Pons (tissue), 1 donor: ENCODE measurements at regions not wholly inside any gene's neighbourhood (a gene's known extent, or its start where the extent isn't known, plus 50 kb on each side); places are given as distances from the start of the nearest gene placed in this dataset.
A peak's percentile ranks its signal among the peaks of the same experiment; 100 is the strongest.

Source experiments
- DNase-seq: peaks from one replicate; pipeline ENCODE4 v3.0.0-alpha.2; 2016; ENCODE audit warnings: low spot score

DNA sequence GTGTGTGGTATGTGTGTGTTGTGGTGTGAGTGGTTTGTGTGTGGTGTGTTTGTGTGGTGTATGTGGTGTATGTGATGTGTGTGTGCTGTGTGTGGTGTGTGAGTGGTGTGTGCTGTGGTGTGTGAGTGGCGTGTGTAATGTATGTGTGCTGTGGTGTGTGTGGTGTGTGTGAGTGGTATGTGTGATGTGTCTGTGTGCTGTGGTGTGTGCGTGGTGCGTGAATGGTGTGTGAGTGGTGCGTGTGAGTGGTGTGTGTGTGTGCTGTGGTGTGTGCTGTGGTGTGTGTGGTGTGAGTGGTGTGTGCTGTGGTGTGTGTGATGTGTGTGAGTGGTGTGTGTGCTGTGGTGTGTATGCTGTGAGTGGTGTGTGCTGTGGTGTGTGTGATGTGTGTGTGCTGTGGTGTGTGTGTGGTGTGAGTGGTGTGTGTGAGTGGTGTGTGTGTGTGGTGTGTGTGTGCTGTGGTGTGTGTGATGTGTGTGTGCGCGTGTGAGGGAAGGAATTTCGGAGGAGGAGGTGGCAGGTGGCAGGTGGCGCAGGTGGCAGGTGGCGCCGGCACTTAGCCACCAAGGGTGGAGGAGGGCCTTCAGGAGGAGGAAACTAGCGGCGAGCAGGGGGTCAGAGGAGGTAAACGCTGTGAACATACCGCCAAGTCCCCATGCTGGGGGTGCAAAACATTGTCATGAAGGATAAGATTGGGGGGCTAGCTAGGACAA, 191.8 kb downstream of the MELK start:
- no peak for DNase-seq

DNA sequence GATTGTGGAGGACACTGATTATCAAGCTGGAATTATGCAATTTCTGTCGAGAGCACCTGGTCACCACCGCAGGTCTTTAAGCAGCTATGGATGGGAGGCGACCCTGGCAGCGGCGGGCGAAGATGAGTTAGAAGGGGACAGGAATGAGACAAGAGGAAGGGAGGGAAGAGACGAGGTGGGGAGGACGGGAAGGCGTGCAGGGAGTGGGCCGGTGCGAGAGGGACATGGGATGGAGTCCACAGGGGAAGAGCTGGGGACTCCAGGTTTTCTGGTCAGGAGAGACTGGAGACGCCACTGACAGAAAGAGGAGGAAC, 192.3 kb downstream of the MELK start:
- DNase-seq: no peak

- DNase-seq: peak; percentile 81
Observed at GRCh38 chr9:36765468-36766341, 193.0 kb downstream of the MELK start.

- no peak for DNase-seq
Observed at GRCh38 chr9:36768677-36769076, 196.0 kb downstream of the MELK start.

- no peak for DNase-seq
Observed at GRCh38 chr9:36770025-36770424, 197.3 kb downstream of the MELK start.

DNA sequence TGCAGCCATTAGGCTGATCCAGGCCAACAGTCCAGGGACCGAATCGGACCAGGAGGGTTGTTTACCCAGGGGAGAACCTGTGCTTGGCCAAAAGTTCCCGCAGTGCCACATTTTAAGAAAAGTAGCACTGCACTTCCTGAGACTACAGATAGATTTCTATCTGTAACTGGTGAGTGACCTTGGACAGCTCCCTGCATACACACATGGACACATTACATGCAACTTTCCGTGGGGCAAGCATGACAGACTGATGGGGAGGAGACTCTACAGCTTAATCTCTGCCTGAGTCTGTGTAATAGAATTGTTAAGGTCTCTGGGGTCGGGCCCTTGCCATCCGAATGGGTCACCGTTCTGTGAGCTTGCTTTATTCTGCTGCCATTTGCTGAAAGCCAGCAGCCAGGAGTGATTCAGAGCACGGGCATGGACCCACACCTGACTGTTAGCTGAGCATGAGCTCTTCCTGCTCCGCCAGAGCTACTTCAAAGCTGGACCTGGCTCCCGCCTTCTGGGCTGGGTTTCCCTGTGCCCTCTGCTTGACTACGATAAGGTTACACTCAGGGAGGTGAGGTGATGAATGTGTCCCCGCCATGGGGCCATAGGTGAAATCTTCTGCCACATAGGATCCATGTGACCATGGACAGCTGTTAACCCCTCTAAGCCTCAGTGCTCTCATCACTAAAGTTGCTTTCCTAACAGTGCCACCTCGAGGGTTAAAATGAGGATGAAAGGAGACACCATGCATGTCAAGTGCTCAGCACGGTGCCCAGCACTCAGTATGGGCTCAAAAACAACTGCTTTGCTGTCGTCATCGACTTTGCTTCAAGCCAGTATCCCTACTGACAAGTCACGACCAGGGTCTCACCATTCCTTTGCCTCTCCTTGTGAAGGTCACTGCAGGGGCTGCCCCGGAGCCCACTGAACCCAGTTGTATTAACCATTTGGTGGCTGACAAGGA, 200.0 kb downstream of the MELK start:
- no peak for DNase-seq

- no peak for DNase-seq
Observed at GRCh38 chr9:36778682-36779081, 206.0 kb downstream of the MELK start.

GRCh38 chr9:36779582-36779981, 206.9 kb downstream of the MELK start:
- no peak for DNase-seq

DNA sequence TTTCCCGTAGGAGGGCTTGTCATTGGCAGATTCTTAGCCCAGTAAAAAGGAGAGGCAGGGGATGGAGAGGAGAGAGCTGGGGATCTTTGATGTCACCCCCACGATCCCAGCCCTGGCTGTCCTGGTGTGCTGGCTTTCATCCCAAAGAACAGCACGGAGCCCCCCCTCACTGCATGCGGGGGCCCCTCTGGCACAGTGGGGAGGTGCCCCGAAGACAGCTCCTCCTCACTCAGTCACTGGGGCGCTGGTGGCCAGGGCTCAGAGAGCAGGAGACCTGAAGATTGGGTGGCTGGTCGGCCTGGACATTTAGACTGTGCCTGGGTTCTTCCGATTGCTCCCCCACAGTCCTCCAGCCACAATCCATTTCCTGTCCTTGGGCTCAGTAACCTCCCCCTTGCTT, 207.5 kb downstream of the MELK start:
- no peak for DNase-seq

- DNase-seq: no peak
Observed at GRCh38 chr9:36781533-36781932, 208.8 kb downstream of the MELK start.
